Astrocyte (in vitro differentiated cells and primary cell): ENCODE measurements at regions not wholly inside any gene's neighbourhood (a gene's known extent, or its start where the extent isn't known, plus 50 kb on each side); places are given as distances from the start of the nearest gene placed in this dataset.
"Not testable (repeated sequence)": the region's sequence is repeated elsewhere in the genome, so short reads cannot be mapped to it uniquely, and the experiment has no call there.

ENCODE experiments used
- DNase-seq: peaks from one replicate; pipeline ENCODE4 v3.0.0-alpha.2; 2010; ENCODE audit warnings: low read depth
- FAIRE-seq: peaks from 2 replicates; lab custom pipeline; 2011; peaks lifted over from hg19 to GRCh38; lab: Jason Lieb, UNC
- H2AFZ ChIP-seq: 2 replicates; pipeline ENCODE4 v1.6.0; 2012; ENCODE audit warnings: low read depth, low read length, inconsistent platforms
- H3K27ac ChIP-seq: 2 replicates; pipeline ENCODE4 v1.5.1; 2011; ENCODE audit warnings: low read depth, low read length, inconsistent platforms
- H3K27me3 ChIP-seq: 2 replicates; pipeline ENCODE4 v1.6.0; 2011; ENCODE audit warnings: low read length, inconsistent platforms; ENCODE audit not compliant: insufficient read depth
- H3K36me3 ChIP-seq: 2 replicates; pipeline ENCODE4 v1.5.1; 2011; ENCODE audit warnings: low read length, inconsistent platforms; ENCODE audit not compliant: insufficient read depth
- H3K4me1 ChIP-seq: 2 replicates; pipeline ENCODE4 v1.5.1; 2011; ENCODE audit warnings: low read length, inconsistent platforms; ENCODE audit not compliant: insufficient read depth
- H3K4me2 ChIP-seq: 2 replicates; pipeline ENCODE4 v1.6.0; 2012; ENCODE audit warnings: low read length, inconsistent platforms
- H3K4me3 ChIP-seq: 2 replicates; pipeline ENCODE4 v1.5.1; 2011; ENCODE audit warnings: low read depth, mild to moderate bottlenecking, low read length, inconsistent platforms; ENCODE audit not compliant: insufficient read depth
- H3K79me2 ChIP-seq: 2 replicates; pipeline ENCODE4 v1.6.0; 2012; ENCODE audit warnings: mild to moderate bottlenecking, low read length, inconsistent platforms; ENCODE audit not compliant: insufficient read depth
- H3K9ac ChIP-seq: 2 replicates; pipeline ENCODE4 v1.6.0; 2012; ENCODE audit warnings: mild to moderate bottlenecking, low read length, inconsistent platforms
- H3K9me3 ChIP-seq: 2 replicates; pipeline ENCODE4 v1.5.1; 2012; ENCODE audit warnings: low read depth, mild to moderate bottlenecking, low read length, inconsistent platforms; ENCODE audit not compliant: insufficient read depth
- H4K20me1 ChIP-seq: 2 replicates; pipeline ENCODE4 v1.6.0; 2012; ENCODE audit warnings: low read length, inconsistent platforms; ENCODE audit not compliant: insufficient read depth
- H3K27ac Mint-ChIP-seq: one replicate; pipeline ENCODE4 v1.8.0; 2021; ENCODE audit warnings: mild to moderate bottlenecking, mixed read lengths; ENCODE audit not compliant: unreplicated experiment
- H3K27me3 Mint-ChIP-seq: one replicate; pipeline ENCODE4 v1.8.0; 2021; ENCODE audit warnings: low read depth, mixed read lengths; ENCODE audit not compliant: unreplicated experiment
- H3K36me3 Mint-ChIP-seq: one replicate; pipeline ENCODE4 v1.8.0; 2021; ENCODE audit warnings: low read depth, mixed read lengths; ENCODE audit not compliant: unreplicated experiment
- H3K4me1 Mint-ChIP-seq: one replicate; pipeline ENCODE4 v1.8.0; 2021; ENCODE audit warnings: low read depth, mixed read lengths; ENCODE audit not compliant: unreplicated experiment
- H3K4me3 Mint-ChIP-seq: one replicate; pipeline ENCODE4 v1.8.0; 2021; ENCODE audit warnings: mild to moderate bottlenecking, moderate library complexity, mixed read lengths; ENCODE audit not compliant: unreplicated experiment
- H3K9me3 Mint-ChIP-seq: one replicate; pipeline ENCODE4 v1.8.0; 2021; ENCODE audit warnings: mild to moderate bottlenecking, mixed read lengths; ENCODE audit not compliant: unreplicated experiment
- CTCF ChIP-seq: IDR thresholded peaks from 2 replicates; pipeline ENCODE4 v1.5.1; 2011; ENCODE audit warnings: low read depth, mild to moderate bottlenecking, inconsistent platforms, low read length, moderate library complexity; ENCODE audit not compliant: insufficient read depth
- EZH2 ChIP-seq: IDR thresholded peaks from 2 replicates; pipeline ENCODE4 v1.6.1; 2012; ENCODE audit warnings: mild to moderate bottlenecking, low read length, inconsistent platforms; ENCODE audit not compliant: insufficient read depth

GRCh38 chr4:12439633-12440305, 1011.1 kb upstream of the HS3ST1 start:
- no peak overlapping the region for H3K4me3 ChIP-seq
- H3K4me2 ChIP-seq: no peak overlapping the region
- no peaks in the 10 kb centered on the region for H3K36me3 ChIP-seq
- H3K4me1 ChIP-seq: no peaks in the 10 kb centered on the region
- no peak overlapping the region for H3K4me3 Mint-ChIP-seq
- TF ChIP-seq CTCF (no peak), EZH2 (no peak)
- DNase-seq (no peak), FAIRE-seq (no peak)
- no peaks in the 10 kb centered on the region for H3K9me3 Mint-ChIP-seq
- H3K27me3 ChIP-seq: no peaks in the 10 kb centered on the region
- no peaks in the 10 kb centered on the region for H3K27me3 Mint-ChIP-seq
- no peak overlapping the region for H2AFZ ChIP-seq
- H3K9ac ChIP-seq: no peak overlapping the region
- no peaks in the 10 kb centered on the region for H3K36me3 Mint-ChIP-seq
- peaks cover 2% of the 10 kb centered on the region for H3K9me3 ChIP-seq
- H3K27ac ChIP-seq: no peak overlapping the region
- H4K20me1 ChIP-seq: no peaks in the 10 kb centered on the region
- H3K27ac Mint-ChIP-seq: no peak overlapping the region
- H3K79me2 ChIP-seq: no peaks in the 10 kb centered on the region
- H3K4me1 Mint-ChIP-seq: peaks cover 8% of the 10 kb centered on the region

GRCh38 chr4:12431259-12431658, 1002.6 kb upstream of the HS3ST1 start:
- not testable (repeated sequence) for H3K36me3 ChIP-seq, H3K79me2 ChIP-seq, H3K27ac Mint-ChIP-seq, H3K9me3 ChIP-seq, H3K27ac ChIP-seq, H3K4me3 Mint-ChIP-seq, H3K36me3 Mint-ChIP-seq, H3K4me2 ChIP-seq, FAIRE-seq, H2AFZ ChIP-seq, DNase-seq, H3K4me1 Mint-ChIP-seq, H3K27me3 ChIP-seq, H3K4me3 ChIP-seq, H3K27me3 Mint-ChIP-seq, H3K9ac ChIP-seq, H3K9me3 Mint-ChIP-seq, H4K20me1 ChIP-seq, H3K4me1 ChIP-seq

- no peak overlapping the region for H3K9ac ChIP-seq
- no peaks in the 10 kb centered on the region for H3K4me1 ChIP-seq
- no peaks in the 10 kb centered on the region for H4K20me1 ChIP-seq
- no peaks in the 10 kb centered on the region for H3K79me2 ChIP-seq
- H3K4me3 ChIP-seq: no peak overlapping the region
- no peak overlapping the region for H2AFZ ChIP-seq
- no peaks in the 10 kb centered on the region for H3K4me1 Mint-ChIP-seq
- DNase-seq (no peak), FAIRE-seq (no peak)
- no peaks in the 10 kb centered on the region for H3K36me3 ChIP-seq
- H3K9me3 ChIP-seq: peaks cover 5% of the 10 kb centered on the region
- H3K27ac ChIP-seq: no peak overlapping the region
- no peak overlapping the region for H3K4me2 ChIP-seq
- H3K27me3 Mint-ChIP-seq: no peaks in the 10 kb centered on the region
- no peaks in the 10 kb centered on the region for H3K36me3 Mint-ChIP-seq
- no peak overlapping the region for H3K4me3 Mint-ChIP-seq
- no peaks in the 10 kb centered on the region for H3K27me3 ChIP-seq
- H3K27ac Mint-ChIP-seq: no peak overlapping the region
- peaks cover 3% of the 10 kb centered on the region for H3K9me3 Mint-ChIP-seq
- TF ChIP-seq CTCF (no peak), EZH2 (no peak)
Observed at GRCh38 chr4:12421364-12421763, 992.7 kb upstream of the HS3ST1 start.
